ENCODE measurements at regions not wholly inside any gene's neighbourhood (a gene's known extent, or its start where the extent isn't known, plus 50 kb on each side); places are given as distances from the start of the nearest gene placed in this dataset.
A peak's percentile ranks its signal among the peaks of the same experiment; 100 is the strongest.
"Not testable (repeated sequence)": the region's sequence is repeated elsewhere in the genome, so short reads cannot be mapped to it uniquely, and the experiment has no call there.

GRCh38 chr1:25131794-25132193, 100.5 kb downstream of the SYF2 start:
- DNase-seq: no peak

GRCh38 chr1:25130895-25131294, 101.4 kb downstream of the SYF2 start:
- no peak for DNase-seq

GRCh38 chr1:25129380-25129779, 102.9 kb downstream of the SYF2 start:
- no peak for DNase-seq

GRCh38 chr1:25128121-25128621, 104.1 kb downstream of the SYF2 start:
- peak; percentile 75 for DNase-seq

- no peak for DNase-seq
Measured at GRCh38 chr1:25126562-25126961, 105.7 kb downstream of the SYF2 start.

GRCh38 chr1:25123551-25123950, 108.8 kb downstream of the SYF2 start:
- DNase-seq: no peak

- no peak for DNase-seq
Measured at GRCh38 chr1:25122747-25123146, 109.6 kb downstream of the SYF2 start.

GRCh38 chr1:25120281-25120680, 112.0 kb downstream of the SYF2 start:
- DNase-seq: no peak

GRCh38 chr1:25118546-25118945, 113.8 kb downstream of the SYF2 start:
- peak; percentile 74 for DNase-seq

GRCh38 chr1:25117233-25117823, 115.0 kb downstream of the SYF2 start:
- no peak for DNase-seq

- DNase-seq: no peak
Measured at GRCh38 chr1:25116832-25117231, 115.5 kb downstream of the SYF2 start.

- not testable (repeated sequence) for DNase-seq
Measured at GRCh38 chr1:25116117-25116516, 116.2 kb downstream of the SYF2 start.

- no peak for DNase-seq
Measured at GRCh38 chr1:25113731-25114130, 118.6 kb downstream of the SYF2 start.

- DNase-seq: peak; percentile 55
Measured at GRCh38 chr1:25113086-25113485, 119.2 kb downstream of the SYF2 start.

GRCh38 chr1:25112400-25112799, 119.9 kb downstream of the SYF2 start:
- DNase-seq: no peak

- DNase-seq: no peak
Measured at GRCh38 chr1:25111706-25112105, 120.6 kb downstream of the SYF2 start.

GRCh38 chr1:25110485-25110884, 121.8 kb downstream of the SYF2 start:
- DNase-seq: peak; percentile 69

GRCh38 chr1:25110036-25110435, 122.3 kb downstream of the SYF2 start:
- DNase-seq: peak; percentile 70

- DNase-seq: no peak
Measured at GRCh38 chr1:25109531-25109951, 122.8 kb downstream of the SYF2 start.

- no peak for DNase-seq
Measured at GRCh38 chr1:25107643-25108010, 124.7 kb downstream of the SYF2 start.

GRCh38 chr1:25106976-25107642, 125.2 kb downstream of the SYF2 start:
- no peak for DNase-seq

GRCh38 chr1:25106352-25106751, 126.0 kb downstream of the SYF2 start:
- no peak for DNase-seq

GRCh38 chr1:25105836-25106235, 126.5 kb downstream of the SYF2 start:
- DNase-seq: no peak

- no peak for DNase-seq
Measured at GRCh38 chr1:25104932-25105561, 127.3 kb downstream of the SYF2 start.
